DMS 273 treated with DMSO at 0.1 percent for 48 hours (cell line): ENCODE measurements at regions not wholly inside any gene's neighbourhood (a gene's known extent, or its start where the extent isn't known, plus 50 kb on each side); places are given as distances from the start of the nearest gene placed in this dataset.
"Not testable (repeated sequence)": the region's sequence is repeated elsewhere in the genome, so short reads cannot be mapped to it uniquely, and the experiment has no call there.

Experiments used
- DNase-seq: peaks from one replicate; lab custom pipeline; 2025; lab: John Stamatoyannopoulos, UW

- DNase-seq = no peak
These were observed 55.0 kb upstream of the PAK3 start for GRCh38 chrX:111041018-111041462.

GRCh38 chrX:111040377-111041017 is 55.5 kb upstream of the PAK3 start:
- DNase-seq = no peak

- DNase-seq = no peak
These were observed 56.4 kb upstream of the PAK3 start for GRCh38 chrX:111039606-111040005.

- DNase-seq = no peak
These were observed 60.0 kb upstream of the PAK3 start for GRCh38 chrX:111035991-111036390.

GRCh38 chrX:111035256-111035655 is 60.7 kb upstream of the PAK3 start:
- DNase-seq = no peak

GRCh38 chrX:111022998-111023397 is 73.0 kb upstream of the PAK3 start:
- not testable (repeated sequence) for DNase-seq

GRCh38 chrX:111020283-111020682 is 75.7 kb upstream of the PAK3 start:
- no peak for DNase-seq

- no peak for DNase-seq
These were observed 82.1 kb upstream of the PAK3 start for GRCh38 chrX:111013778-111014455.

- no peak for DNase-seq
These were observed 85.9 kb upstream of the PAK3 start for GRCh38 chrX:111010111-111010510.

GRCh38 chrX:111009256-111009655 is 86.7 kb upstream of the PAK3 start:
- no peak for DNase-seq

GRCh38 chrX:111008126-111008525 is 87.9 kb upstream of the PAK3 start:
- no peak for DNase-seq

- DNase-seq = no peak
These were observed 88.8 kb upstream of the PAK3 start for GRCh38 chrX:111007238-111007637.

GRCh38 chrX:111006116-111006515 is 89.9 kb upstream of the PAK3 start:
- DNase-seq = no peak

- no peak for DNase-seq
These were observed 90.8 kb upstream of the PAK3 start for GRCh38 chrX:111005166-111005565.

- DNase-seq = no peak
These were observed 92.9 kb upstream of the PAK3 start for GRCh38 chrX:111003118-111003517.

- no peak for DNase-seq
These were observed 103.4 kb upstream of the PAK3 start for GRCh38 chrX:110992611-110993010.

GRCh38 chrX:110989869-110990268 is 106.1 kb upstream of the PAK3 start:
- DNase-seq = no peak

GRCh38 chrX:110989447-110989846 is 106.5 kb upstream of the PAK3 start:
- DNase-seq = no peak

- DNase-seq = no peak
These were observed 108.7 kb upstream of the PAK3 start for GRCh38 chrX:110987292-110987691.

GRCh38 chrX:110985470-110985869 is 110.5 kb upstream of the PAK3 start:
- no peak for DNase-seq

- no peak for DNase-seq
These were observed 113.0 kb upstream of the PAK3 start for GRCh38 chrX:110983024-110983423.

GRCh38 chrX:110966839-110967238 is 129.2 kb upstream of the PAK3 start:
- DNase-seq = no peak

- DNase-seq = no peak
These were observed 129.9 kb upstream of the PAK3 start for GRCh38 chrX:110966091-110966454.
